ENCODE measurements at regions not wholly inside any gene's neighbourhood (a gene's known extent, or its start where the extent isn't known, plus 50 kb on each side); places are given as distances from the start of the nearest gene placed in this dataset.
A peak's percentile ranks its signal among the peaks of the same experiment; 100 is the strongest.

GRCh38 chr6:7042056-7042653 lies 65.6 kb upstream of the RREB1 start:
- Histone ChIP-seq H3K27me3 (ENCODE audit: control insufficient read depth in 4 of 4, insufficient read depth in 4 of 4, low read length in 3 of 4) (no peaks in the 10 kb centered on the region), H3K36me3 (ENCODE audit: control insufficient read depth in 4 of 4, insufficient read depth in 3 of 4, low read depth in 1 of 4, low read length in 3 of 4) (no peaks in the 10 kb centered on the region), H3K9me3 (ENCODE audit: control insufficient read depth in 4 of 4, low read length in 3 of 4) (no peaks in the 10 kb centered on the region), H3K27ac (ENCODE audit: low read depth in 1 of 2, low read length in 2 of 2) (peak overlapping the region; percentile 91 to 92), H3K9ac (ENCODE audit: low read depth in 1 of 2, low read length in 2 of 2) (peak overlapping the region; percentile 72 to 79), H3K4me1 (ENCODE audit: control insufficient read depth in 4 of 4, insufficient read depth in 4 of 4, low read length in 3 of 4) (peaks cover 10 to 27% (median 15%) of the 10 kb centered on the region in 4 donors), H3K4me3 (ENCODE audit: low read depth in 1 of 3, low read length in 3 of 3) (peak overlapping the region; percentile 27 to 37 (median 27))
- no peak for DNase-seq (ENCODE audit: low spot score)
- 22% methylated on average over 12 of the region's 12 CpGs for WGBS
- TF ChIP-seq YY1 (IDR thresholded peaks at IDR 0.05) (no peak), ATF3 (IDR thresholded peaks at IDR 0.05) (no peak), SP1 (IDR thresholded peaks at IDR 0.05) (no peak), CTCF (IDR thresholded peaks at IDR 0.05; ENCODE audit: low read depth, low read length, missing input control) (no peak), JUND (IDR thresholded peaks at IDR 0.05) (no peak), REST (IDR thresholded peaks at IDR 0.05) (no peak), NR2F2 (IDR thresholded peaks at IDR 0.05) (no peak), MAX (IDR thresholded peaks at IDR 0.05) (no peak)

- Histone ChIP-seq H3K4me1 (ENCODE audit: control insufficient read depth in 4 of 4, insufficient read depth in 4 of 4, low read length in 3 of 4) (peaks cover 10 to 27% (median 15%) of the 10 kb centered on the region in 4 donors), H3K9me3 (ENCODE audit: control insufficient read depth in 4 of 4, low read length in 3 of 4) (no peaks in the 10 kb centered on the region), H3K36me3 (ENCODE audit: control insufficient read depth in 4 of 4, insufficient read depth in 3 of 4, low read depth in 1 of 4, low read length in 3 of 4) (no peaks in the 10 kb centered on the region), H3K27ac (ENCODE audit: low read depth in 1 of 2, low read length in 2 of 2) (peak overlapping the region; percentile 91 to 92), H3K4me3 (ENCODE audit: low read depth in 1 of 3, low read length in 3 of 3) (peak overlapping the region; percentile 27 to 37 (median 27)), H3K27me3 (ENCODE audit: control insufficient read depth in 4 of 4, insufficient read depth in 4 of 4, low read length in 3 of 4) (no peaks in the 10 kb centered on the region), H3K9ac (ENCODE audit: low read depth in 1 of 2, low read length in 2 of 2) (peak overlapping the region; percentile 72 to 79)
- no peak for DNase-seq (ENCODE audit: low spot score)
- 27% methylated on average over 11 of the region's 11 CpGs for WGBS
- TF ChIP-seq TAF1 (conservative IDR thresholded peaks at IDR 0.05): peak; percentile 95
- peak; percentile 88 for TF ChIP-seq YY1 (IDR thresholded peaks at IDR 0.05)
- peak; percentile 97 to 98 for TF ChIP-seq RXRA (IDR thresholded peaks at IDR 0.05)
- peak; percentile 81 for TF ChIP-seq ZBTB33 (IDR thresholded peaks at IDR 0.05)
- TF ChIP-seq GABPA (IDR thresholded peaks at IDR 0.05 in 1 of 2, conservative IDR thresholded peaks at IDR 0.05 in 1 of 2): peak in 1 of 2 donors; percentile 48
- TF ChIP-seq RAD21 (IDR thresholded peaks at IDR 0.05): peak; percentile 72 to 75
- peak; percentile 87 for TF ChIP-seq REST (IDR thresholded peaks at IDR 0.05)
- TF ChIP-seq FOXA2 (IDR thresholded peaks at IDR 0.05): peak; percentile 80
- TF ChIP-seq ATF3 (IDR thresholded peaks at IDR 0.05): peak; percentile 86
- peak; percentile 99 for TF ChIP-seq HNF4A (conservative IDR thresholded peaks at IDR 0.05)
- TF ChIP-seq JUND (IDR thresholded peaks at IDR 0.05): peak; percentile 90 to 94
Observed at GRCh38 chr6:7042654-7043545, 64.9 kb upstream of the RREB1 start.

Data from liver (tissue), 8 donors.